Neural progenitor cell (in vitro differentiated cells): ENCODE measurements at regions not wholly inside any gene's neighbourhood (a gene's known extent, or its start where the extent isn't known, plus 50 kb on each side); places are given as distances from the start of the nearest gene placed in this dataset.

Experiments used
- EZH2 ChIP-seq: fragments of 200-600 bp; sonication (generic); IDR thresholded peaks from 2 replicates; pipeline ENCODE4 v1.6.1; 2017; ENCODE audit warnings: antibody characterized with exemption, mild to moderate bottlenecking, moderate library complexity
- EZH2phosphoT487 ChIP-seq: fragments of 200-600 bp; sonication (generic); IDR thresholded peaks from 2 replicates; pipeline ENCODE4 v1.6.1; 2017; ENCODE audit warnings: antibody characterized with exemption
- TF ChIP-seq, protein P1 (sequence below): fragments of 200-600 bp; sonication (generic); IDR thresholded peaks from 2 replicates; pipeline ENCODE4 v1.5.1; 2017; ENCODE audit warnings: antibody characterized with exemption, mild to moderate bottlenecking

DNA sequence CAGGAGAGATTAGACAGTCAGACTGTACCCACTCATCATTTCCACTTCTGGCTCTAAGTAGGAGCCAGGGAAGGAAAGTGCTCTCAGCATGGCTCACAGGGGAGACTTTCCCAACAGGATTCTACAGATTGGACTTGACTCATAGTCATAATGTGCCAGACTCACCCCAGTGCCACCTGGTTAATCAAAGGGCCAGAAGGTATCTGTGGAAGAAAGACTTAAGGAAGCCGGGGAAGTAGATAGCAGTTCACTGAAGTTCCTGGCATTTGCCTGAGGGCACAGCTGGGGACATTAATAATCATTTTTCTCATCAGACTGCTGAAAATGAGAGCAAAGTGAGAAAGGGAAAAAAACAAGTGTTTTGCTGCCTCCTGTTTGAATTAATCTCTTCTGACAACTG, 717.5 kb downstream of the TUSC7 start:
- TF ChIP-seq, protein P1, sequence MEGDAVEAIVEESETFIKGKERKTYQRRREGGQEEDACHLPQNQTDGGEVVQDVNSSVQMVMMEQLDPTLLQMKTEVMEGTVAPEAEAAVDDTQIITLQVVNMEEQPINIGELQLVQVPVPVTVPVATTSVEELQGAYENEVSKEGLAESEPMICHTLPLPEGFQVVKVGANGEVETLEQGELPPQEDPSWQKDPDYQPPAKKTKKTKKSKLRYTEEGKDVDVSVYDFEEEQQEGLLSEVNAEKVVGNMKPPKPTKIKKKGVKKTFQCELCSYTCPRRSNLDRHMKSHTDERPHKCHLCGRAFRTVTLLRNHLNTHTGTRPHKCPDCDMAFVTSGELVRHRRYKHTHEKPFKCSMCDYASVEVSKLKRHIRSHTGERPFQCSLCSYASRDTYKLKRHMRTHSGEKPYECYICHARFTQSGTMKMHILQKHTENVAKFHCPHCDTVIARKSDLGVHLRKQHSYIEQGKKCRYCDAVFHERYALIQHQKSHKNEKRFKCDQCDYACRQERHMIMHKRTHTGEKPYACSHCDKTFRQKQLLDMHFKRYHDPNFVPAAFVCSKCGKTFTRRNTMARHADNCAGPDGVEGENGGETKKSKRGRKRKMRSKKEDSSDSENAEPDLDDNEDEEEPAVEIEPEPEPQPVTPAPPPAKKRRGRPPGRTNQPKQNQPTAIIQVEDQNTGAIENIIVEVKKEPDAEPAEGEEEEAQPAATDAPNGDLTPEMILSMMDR, result no peak
- TF ChIP-seq EZH2, result no peak
- TF ChIP-seq EZH2phosphoT487, result no peak
